Testis (tissue), 2 donors: ENCODE measurements at regions not wholly inside any gene's neighbourhood (a gene's known extent, or its start where the extent isn't known, plus 50 kb on each side); places are given as distances from the start of the nearest gene placed in this dataset.

Experiments
- DNase-seq: peaks from one replicate; pipeline ENCODE4 v3.0.0-alpha.2; 2019
- H3K27ac ChIP-seq, 2 donors: fragments of 200-600 bp; sonication (generic); one replicate each; pipeline ENCODE4 v1.5.1; 2019
- H3K27me3 ChIP-seq: fragments of 200-600 bp; sonication (generic); one replicate; pipeline ENCODE4 v1.5.1; 2019
- H3K36me3 ChIP-seq: fragments of 200-600 bp; sonication (generic); one replicate; pipeline ENCODE4 v1.5.1; 2017; ENCODE audit warnings: low read depth; ENCODE audit errors: missing control alignments
- H3K4me1 ChIP-seq: fragments of 200-600 bp; sonication (generic); one replicate; pipeline ENCODE4 v1.5.1; 2019
- H3K4me3 ChIP-seq, 2 donors: fragments of 200-600 bp; sonication (generic); one replicate each; pipeline ENCODE4 v1.5.1; 2017 to 2019
- H3K9me3 ChIP-seq: fragments of 200-600 bp; sonication (generic); one replicate; pipeline ENCODE4 v1.5.1; 2017
- POLR2A ChIP-seq: fragments of 450-650 bp; IDR thresholded peaks from one replicate; pipeline ENCODE4 v1.6.1; 2017; ENCODE audit warnings: antibody characterized with exemption, mild to moderate bottlenecking, moderate library complexity
- WGBS, 2 donors: methylation state at CpG; one replicate each; pipeline ENCODE4 v1.1.5; 2018; 5-methylcytosine and 5-hydroxymethylcytosine counted together
- intact Hi-C: fragments of 100-400 bp; cut with DNase I; formaldehyde crosslinking; loops from one replicate; pipeline ENCODE4 v1.15.1; 2023; ENCODE audit warnings: low total_unique reads
- TF ChIP-seq, protein P1 (sequence below), 3 experiments: fragments of 450-650 bp in 2 of 3; fragments of 200-600 bp in 1 of 3; sonication (generic) in 1 of 3; IDR thresholded peaks; one replicate each; pipeline ENCODE4 v1.5.1; 2016 to 2019; ENCODE audit warnings: antibody characterized with exemption in 3 of 3, mild to moderate bottlenecking in 2 of 3, moderate library complexity in 1 of 3

DNA sequence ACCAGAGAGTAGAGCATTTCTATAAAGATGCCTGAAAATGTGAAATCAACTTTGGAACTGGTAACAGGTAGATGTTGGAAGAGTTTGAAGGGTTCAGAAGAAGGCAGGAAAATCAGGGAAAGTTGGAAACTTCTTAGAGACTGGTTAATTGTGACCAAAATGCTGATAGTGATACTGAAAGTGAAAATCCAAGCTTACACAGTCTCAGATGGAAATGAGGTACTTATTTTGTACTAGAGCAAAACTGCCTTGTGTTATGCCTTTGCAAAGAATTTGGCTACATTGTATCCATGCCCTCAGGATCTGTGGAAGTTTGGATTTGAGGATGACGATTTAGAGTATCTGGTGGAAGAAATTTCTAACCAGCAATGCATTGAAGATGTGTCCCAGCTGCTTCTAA, 430.6 kb upstream of the KCND2 start:
- no peaks in the 10 kb centered on the region for H3K4me1 ChIP-seq
- H3K27ac ChIP-seq, result no peak overlapping the region
- H3K4me3 ChIP-seq, result no peak overlapping the region
- WGBS, 2 donors, result 23 to 28% methylated on average over 1 of the region's 1 CpG
- no peak for TF ChIP-seq POLR2A
- TF ChIP-seq, protein P1, sequence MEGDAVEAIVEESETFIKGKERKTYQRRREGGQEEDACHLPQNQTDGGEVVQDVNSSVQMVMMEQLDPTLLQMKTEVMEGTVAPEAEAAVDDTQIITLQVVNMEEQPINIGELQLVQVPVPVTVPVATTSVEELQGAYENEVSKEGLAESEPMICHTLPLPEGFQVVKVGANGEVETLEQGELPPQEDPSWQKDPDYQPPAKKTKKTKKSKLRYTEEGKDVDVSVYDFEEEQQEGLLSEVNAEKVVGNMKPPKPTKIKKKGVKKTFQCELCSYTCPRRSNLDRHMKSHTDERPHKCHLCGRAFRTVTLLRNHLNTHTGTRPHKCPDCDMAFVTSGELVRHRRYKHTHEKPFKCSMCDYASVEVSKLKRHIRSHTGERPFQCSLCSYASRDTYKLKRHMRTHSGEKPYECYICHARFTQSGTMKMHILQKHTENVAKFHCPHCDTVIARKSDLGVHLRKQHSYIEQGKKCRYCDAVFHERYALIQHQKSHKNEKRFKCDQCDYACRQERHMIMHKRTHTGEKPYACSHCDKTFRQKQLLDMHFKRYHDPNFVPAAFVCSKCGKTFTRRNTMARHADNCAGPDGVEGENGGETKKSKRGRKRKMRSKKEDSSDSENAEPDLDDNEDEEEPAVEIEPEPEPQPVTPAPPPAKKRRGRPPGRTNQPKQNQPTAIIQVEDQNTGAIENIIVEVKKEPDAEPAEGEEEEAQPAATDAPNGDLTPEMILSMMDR (IDR thresholded peaks at IDR 0.05), result no peak
- no peaks in the 10 kb centered on the region for H3K27me3 ChIP-seq
- intact Hi-C loops, result no loop called here
- no peaks in the 10 kb centered on the region for H3K36me3 ChIP-seq
- H3K9me3 ChIP-seq, result no peaks in the 10 kb centered on the region
- DNase-seq, result no peak

DNA sequence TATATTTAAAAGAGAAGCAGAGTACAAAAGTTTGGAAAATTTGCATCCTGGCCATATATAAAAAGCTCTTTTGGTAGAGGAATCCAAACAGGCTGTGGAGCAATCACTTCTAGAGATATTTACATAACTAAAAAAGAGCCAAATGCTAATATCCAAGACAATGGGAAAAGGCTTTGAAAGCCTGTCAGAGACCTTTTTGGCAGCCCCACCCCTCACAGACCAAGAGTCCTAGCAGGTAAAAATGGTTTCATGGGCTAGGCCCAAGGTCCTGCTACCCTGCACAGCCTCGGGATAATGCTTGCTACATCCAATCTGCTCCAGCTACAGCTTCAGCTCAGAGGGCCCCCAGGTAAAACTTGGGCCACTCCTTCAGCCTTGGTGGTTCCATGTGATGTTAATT, 430.2 kb upstream of the KCND2 start:
- Histone ChIP-seq H3K36me3 (no peaks in the 10 kb centered on the region), H3K4me3 (no peak overlapping the region), H3K27me3 (no peaks in the 10 kb centered on the region), H3K9me3 (no peaks in the 10 kb centered on the region), H3K4me1 (no peaks in the 10 kb centered on the region), H3K27ac (no peak overlapping the region)
- no peak for DNase-seq
- TF ChIP-seq, protein P1 (IDR thresholded peaks at IDR 0.05), result no peak
- WGBS, 2 donors, result 73 to 100% methylated on average over 1 of the region's 1 CpG
- intact Hi-C loops, result no loop called here

DNA sequence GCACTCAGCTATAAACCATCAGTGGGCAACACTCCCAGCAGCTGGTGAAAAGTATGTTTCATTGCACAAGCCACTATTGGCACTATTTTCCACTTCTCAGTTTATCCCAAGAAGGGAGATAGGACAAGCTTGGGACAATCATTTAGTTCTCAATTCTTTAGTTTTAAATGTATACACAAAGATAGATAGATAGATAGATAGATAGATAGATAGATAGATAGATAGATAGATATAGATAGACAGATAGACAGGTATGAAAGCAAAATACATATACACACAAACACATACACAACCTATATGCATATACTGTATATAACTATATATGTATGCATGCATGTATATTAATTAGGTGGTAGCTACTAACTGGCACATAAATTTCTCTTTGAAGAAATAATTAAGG, 411.6 kb upstream of the KCND2 start:
- intact Hi-C loops, result no loop called here

DNA sequence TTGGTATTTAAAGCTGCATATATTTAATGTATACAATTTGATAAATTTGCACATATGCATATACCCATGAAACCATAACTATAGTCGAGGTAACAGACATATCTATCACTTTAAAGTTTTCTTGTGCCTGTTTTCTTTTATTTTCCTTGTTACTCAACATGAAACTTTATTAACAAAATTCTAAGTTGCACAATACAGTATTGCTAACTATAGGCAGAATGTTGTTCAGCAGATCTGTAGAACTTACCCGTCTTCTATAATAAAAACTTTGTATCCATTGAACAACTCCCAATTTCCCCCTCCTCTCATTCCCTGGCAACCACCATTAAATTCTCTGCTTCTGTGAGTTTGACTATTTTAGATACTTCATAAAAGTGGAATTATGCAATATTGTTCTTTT, 404.6 kb upstream of the KCND2 start:
- no peaks in the 10 kb centered on the region for H3K27me3 ChIP-seq
- H3K27ac ChIP-seq, result no peak overlapping the region
- intact Hi-C loops, result no loop called here
- DNase-seq, result no peak
- no peak overlapping the region for H3K4me3 ChIP-seq
- WGBS, 2 donors, result 70 to 77% methylated on average over 2 of the region's 2 CpGs
- no peaks in the 10 kb centered on the region for H3K4me1 ChIP-seq
- H3K36me3 ChIP-seq, result no peaks in the 10 kb centered on the region
- H3K9me3 ChIP-seq, result no peaks in the 10 kb centered on the region
- TF ChIP-seq, protein P1 (IDR thresholded peaks at IDR 0.05), result no peak
- TF ChIP-seq POLR2A, result no peak

More for the DNA sequence above, 411.6 kb upstream of the KCND2 start:
- Histone ChIP-seq H3K36me3 (no peaks in the 10 kb centered on the region), H3K27me3 (no peaks in the 10 kb centered on the region), H3K27ac (no peak overlapping the region), H3K4me1 (no peaks in the 10 kb centered on the region), H3K9me3 (no peaks in the 10 kb centered on the region), H3K4me3 (no peak overlapping the region)
- TF ChIP-seq, protein P1 (IDR thresholded peaks at IDR 0.05), result no peak
- no peak for TF ChIP-seq POLR2A
- DNase-seq, result no peak

DNA sequence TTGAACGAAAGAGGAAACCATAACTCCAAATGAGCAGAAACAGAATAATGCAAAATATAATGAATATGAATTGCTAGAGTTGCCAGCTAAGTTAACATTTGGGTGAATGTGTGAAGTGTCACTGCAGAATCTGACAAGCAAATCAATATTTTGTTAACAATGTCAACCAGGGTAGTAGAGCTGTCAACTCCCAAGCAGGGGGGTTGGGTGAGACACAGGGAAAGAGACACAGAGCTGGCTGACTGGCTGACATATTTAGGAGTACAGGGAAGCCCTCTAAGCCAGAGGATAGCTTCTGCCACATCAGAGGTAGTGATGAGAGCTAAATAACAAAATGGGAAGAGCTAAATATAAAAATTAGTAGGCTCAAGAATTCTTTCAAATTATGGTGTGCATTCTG, 393.1 kb upstream of the KCND2 start:
- Histone ChIP-seq H3K36me3 (no peaks in the 10 kb centered on the region), H3K4me1 (no peaks in the 10 kb centered on the region), H3K9me3 (no peaks in the 10 kb centered on the region), H3K27ac (no peak overlapping the region), H3K27me3 (no peaks in the 10 kb centered on the region), H3K4me3 (no peak overlapping the region)
- no peak for DNase-seq
- intact Hi-C loops, result no loop called here
- no peak for TF ChIP-seq POLR2A
- TF ChIP-seq, protein P1 (IDR thresholded peaks at IDR 0.05), result no peak
- WGBS, 2 donors, result 85 to 92% methylated on average over 1 of the region's 1 CpG
